DMS 273 treated with DMSO at 0.1 percent for 48 hours (cell line): ENCODE measurements at regions not wholly inside any gene's neighbourhood (a gene's known extent, or its start where the extent isn't known, plus 50 kb on each side); places are given as distances from the start of the nearest gene placed in this dataset.
"Not testable (repeated sequence)": the region's sequence is repeated elsewhere in the genome, so short reads cannot be mapped to it uniquely, and the experiment has no call there.

Source experiments
- DNase-seq: peaks from one replicate; lab custom pipeline; 2025; lab: John Stamatoyannopoulos, UW

DNA sequence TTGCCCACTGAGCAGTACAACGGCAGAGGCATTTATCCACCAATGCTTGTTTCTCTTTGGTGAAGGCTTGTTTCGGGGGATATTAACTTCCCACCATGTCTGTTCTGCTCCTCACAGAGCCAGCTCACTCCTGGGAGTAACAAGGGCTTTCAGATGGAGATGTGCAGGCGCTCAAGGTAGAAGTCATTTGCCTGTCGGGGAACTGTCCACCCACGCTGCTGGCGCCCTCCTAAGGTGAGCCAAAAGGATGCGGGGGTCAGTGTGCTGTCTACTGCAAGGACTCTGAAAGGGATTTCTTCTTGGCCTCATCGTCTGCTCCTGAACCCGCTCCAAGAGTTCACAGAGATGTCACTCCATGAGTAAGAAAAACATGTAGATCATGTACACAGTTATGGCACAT is 57.0 kb upstream of the CYRIA start:
- DNase-seq = no peak

DNA sequence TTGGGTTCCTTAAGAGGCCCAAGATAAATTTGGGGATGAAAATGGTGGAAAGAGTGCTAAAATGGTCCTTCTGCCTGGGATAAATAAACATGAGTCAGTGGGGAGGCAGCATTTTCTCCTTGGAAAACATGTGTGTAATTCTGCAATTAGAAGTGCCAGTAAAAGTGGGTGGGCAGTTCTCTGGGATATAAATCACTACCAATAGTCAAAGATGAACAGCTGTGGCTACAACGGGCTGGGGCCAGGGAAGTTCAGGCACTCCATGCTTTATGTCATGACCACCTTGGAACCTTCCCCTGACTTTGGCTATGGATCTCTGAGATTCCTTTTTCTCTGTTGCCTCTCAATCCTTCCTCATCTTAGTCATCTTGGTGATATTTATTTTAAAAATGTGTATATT is 56.5 kb upstream of the CYRIA start:
- DNase-seq = no peak

DNA sequence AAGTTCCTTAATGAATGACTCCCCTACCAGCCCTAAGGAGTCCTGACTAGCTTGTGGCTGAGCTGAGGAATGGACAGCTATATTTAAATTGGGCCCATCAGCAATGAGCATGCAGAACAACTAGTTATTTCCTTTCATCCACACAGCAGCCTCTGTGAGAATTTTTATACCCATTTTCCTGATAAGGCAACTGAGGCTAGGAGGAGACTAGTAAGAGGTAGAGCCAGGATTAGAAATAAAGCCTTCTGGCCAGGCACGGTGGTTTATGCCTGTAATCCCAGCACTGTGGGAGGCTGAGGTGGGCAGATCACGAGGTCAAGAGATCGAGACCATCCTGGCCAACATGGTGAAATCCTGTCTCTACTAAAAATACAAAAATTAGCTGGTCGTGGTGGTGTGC is 55.9 kb upstream of the CYRIA start:
- DNase-seq = not testable (repeated sequence)

DNA sequence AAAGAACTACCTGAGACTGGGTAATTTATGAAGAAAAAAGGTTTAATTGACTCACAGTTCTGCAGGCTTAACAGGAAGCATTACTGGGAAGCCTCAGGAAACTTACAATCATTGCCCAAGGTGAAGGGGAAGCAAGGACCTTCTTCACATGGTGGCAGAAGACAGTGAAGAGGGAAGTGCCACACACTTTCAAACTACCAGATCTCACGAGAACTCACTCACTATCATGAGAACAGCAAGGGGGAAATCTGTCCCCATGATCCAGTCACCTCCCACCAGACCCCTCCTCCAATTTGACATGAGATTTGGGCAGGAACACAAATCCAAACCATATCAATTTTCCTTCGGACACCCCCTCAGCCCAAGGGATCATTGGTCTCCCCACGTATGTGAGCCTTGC is 55.1 kb upstream of the CYRIA start:
- DNase-seq = not testable (repeated sequence)

DNA sequence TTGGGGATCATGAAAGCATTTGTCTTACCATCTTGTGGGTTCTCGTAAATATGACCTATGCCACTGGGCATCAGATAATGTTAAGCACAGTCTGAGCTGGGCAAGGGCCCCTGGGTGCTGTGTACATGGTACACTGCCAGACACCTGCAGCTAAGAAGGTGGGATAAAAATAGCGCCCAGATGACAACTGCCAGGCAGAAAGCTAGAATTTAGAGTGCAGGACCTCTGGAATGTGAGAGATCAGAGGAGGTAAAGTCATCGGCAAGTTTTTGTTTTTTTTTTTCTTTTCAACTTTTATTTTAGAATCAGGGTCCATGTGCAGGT is 53.8 kb upstream of the CYRIA start:
- DNase-seq = no peak

DNA sequence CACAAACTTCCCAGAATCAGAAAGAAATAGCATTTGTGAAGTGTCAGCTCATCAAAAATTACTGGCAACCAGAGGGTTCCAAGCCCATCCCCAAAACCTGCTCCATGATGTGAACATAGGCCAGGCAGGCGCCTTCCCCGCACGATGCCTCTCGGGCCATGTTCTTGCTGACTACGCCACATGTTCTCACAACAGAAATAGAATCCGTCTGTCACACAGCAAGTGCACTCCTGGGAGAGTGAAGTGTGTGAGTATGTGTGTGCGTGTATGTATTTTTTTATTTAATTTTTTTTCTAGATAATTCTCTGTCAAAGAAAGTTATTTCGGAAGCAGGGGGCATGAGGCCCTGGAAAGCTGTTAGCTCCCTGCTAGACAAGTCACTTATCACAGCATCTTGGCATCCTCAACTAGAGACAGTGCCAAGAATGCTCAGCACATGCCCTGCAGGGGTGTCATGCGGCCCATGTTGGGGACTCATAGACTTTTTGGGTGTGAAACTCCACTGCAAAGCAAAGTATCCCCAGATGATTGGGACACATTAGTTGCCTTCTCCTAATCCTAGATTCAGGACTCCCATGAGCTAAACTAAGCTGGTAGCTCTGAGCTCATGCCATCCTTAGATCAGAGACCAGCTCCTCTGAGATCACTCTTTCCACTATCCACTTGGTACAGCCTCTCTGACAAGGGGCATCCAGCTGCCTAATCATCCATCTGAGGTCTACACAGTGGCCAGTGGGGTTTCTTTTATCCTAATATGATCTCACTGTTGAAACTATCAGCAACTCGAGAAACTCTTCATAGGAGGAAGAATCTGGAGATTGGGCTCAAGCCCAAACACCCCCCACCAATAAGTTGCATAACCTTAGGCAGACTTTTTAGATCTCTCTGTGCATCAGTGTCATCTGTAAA is 53.2 kb upstream of the CYRIA start:
- no peak for DNase-seq

DNA sequence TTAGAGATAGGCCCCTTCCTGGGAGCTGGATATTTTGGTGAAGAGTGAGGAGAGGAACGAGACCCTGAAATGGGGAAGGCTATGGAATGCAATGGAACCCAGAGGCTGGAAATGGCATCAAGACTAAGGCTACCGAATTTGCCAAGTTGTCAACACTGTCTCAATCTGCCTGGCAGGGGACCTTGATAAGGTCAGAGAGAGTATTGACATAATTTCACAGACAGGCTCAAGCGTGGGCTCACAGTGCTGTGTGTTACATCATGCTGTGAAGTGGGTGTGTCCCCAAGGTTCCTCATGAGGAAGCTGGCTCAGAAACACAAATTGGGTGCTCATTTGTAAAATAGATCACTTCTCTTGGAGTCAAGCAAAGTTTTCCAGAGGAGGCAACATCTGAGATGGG is 51.8 kb upstream of the CYRIA start:
- DNase-seq = no peak

DNA sequence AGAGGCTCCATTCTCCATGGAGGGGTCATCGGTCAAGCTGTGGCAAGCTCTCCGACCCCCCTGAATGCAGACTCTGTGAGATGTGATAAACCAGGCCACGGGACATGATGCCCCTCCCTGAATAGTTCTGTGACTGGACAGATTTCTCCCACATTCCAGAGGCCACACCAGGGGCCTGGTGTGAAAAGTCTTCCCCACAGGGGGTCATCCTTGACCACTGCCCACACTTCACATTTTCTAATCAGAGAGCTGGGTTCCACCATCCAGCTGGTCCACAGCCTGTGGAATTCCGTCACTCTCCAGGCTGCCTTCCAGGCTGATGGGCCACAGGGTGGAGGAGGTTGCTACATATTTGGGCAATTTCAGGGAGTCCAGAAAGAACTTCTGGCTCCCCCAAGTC is 51.3 kb upstream of the CYRIA start:
- DNase-seq = no peak

DNA sequence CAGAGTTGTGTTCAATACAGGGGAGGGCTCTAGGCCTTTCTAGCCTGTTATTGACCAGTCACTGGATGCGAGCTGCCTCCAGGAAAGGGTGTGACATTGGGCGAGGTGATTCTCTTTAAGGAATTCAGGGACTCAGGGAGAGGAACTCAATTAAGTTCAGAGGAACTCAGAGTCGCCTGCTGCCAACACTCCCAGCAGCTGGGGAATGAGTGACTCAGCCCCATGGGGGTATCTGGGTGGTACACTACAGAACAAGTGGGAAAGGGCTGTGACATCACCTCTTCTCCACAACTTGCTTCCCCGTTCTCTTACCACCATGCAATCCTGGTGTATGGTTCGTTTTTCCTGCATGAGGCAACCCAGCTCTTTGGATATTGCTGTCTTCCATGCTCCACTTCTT is 50.4 kb upstream of the CYRIA start:
- DNase-seq = no peak
